Uterus (tissue), 2 donors: ENCODE measurements at regions not wholly inside any gene's neighbourhood (a gene's known extent, or its start where the extent isn't known, plus 50 kb on each side); places are given as distances from the start of the nearest gene placed in this dataset.

Source experiments
- POLR2A ChIP-seq, 2 donors: fragments of 450-650 bp; IDR thresholded peaks; one replicate each; pipeline ENCODE4 v1.6.1; 2016; ENCODE audit warnings: antibody characterized with exemption in 2 of 2, mild to moderate bottlenecking in 1 of 2, moderate library complexity in 1 of 2
- TF ChIP-seq, protein P1 (sequence below), 4 experiments: fragments of 200-600 bp in 2 of 4; fragments of 450-650 bp in 2 of 4; sonication (generic) in 2 of 4; IDR thresholded peaks; one replicate each; pipeline ENCODE4 v1.5.1; 2016 to 2019; ENCODE audit warnings: antibody characterized with exemption in 4 of 4, mild to moderate bottlenecking in 2 of 4, moderate library complexity in 1 of 4

DNA sequence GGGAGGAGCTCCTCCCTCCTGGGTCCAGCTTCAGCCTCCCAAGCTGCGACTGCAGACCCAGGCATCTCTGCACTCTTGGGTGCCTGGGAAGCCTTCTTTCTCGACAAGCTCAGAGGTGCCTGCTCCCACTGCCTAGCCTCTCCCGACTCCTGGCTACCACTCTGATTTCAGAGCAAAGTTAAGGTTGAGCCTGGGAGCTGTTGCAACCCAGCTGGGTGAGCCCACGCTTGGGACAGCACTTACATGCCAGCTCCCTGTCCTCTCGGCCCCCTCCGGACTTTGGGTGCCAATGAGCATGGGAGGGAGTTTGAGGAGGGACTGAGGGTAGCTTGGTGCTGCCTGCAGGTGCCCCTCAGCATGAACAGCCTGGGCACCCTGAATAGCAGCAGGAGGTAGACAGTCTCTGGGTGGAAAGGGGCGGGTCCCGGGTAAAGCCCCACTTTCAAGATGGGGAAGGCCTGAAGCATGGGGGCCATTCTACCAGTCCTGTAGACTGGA is 1383.4 kb upstream of the PCDH20 start:
- TF ChIP-seq, protein P1, sequence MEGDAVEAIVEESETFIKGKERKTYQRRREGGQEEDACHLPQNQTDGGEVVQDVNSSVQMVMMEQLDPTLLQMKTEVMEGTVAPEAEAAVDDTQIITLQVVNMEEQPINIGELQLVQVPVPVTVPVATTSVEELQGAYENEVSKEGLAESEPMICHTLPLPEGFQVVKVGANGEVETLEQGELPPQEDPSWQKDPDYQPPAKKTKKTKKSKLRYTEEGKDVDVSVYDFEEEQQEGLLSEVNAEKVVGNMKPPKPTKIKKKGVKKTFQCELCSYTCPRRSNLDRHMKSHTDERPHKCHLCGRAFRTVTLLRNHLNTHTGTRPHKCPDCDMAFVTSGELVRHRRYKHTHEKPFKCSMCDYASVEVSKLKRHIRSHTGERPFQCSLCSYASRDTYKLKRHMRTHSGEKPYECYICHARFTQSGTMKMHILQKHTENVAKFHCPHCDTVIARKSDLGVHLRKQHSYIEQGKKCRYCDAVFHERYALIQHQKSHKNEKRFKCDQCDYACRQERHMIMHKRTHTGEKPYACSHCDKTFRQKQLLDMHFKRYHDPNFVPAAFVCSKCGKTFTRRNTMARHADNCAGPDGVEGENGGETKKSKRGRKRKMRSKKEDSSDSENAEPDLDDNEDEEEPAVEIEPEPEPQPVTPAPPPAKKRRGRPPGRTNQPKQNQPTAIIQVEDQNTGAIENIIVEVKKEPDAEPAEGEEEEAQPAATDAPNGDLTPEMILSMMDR (IDR thresholded peaks at IDR 0.05), result no peak
- no peak for TF ChIP-seq POLR2A (IDR thresholded peaks at IDR 0.05)
